Fibroblast of mammary gland (primary cell): ENCODE measurements at regions not wholly inside any gene's neighbourhood (a gene's known extent, or its start where the extent isn't known, plus 50 kb on each side); places are given as distances from the start of the nearest gene placed in this dataset.

Experiments
- DNase-seq: peaks from one replicate; pipeline ENCODE4 v3.0.0-alpha.2; 2010; ENCODE audit warnings: low read depth
- H3K4me3 ChIP-seq: 2 replicates; pipeline ENCODE4 v1.5.1; 2011; ENCODE audit warnings: low read depth, mild to moderate bottlenecking, low read length, moderate library complexity; ENCODE audit not compliant: control insufficient read depth
- CTCF ChIP-seq: conservative IDR thresholded peaks from 2 replicates; pipeline ENCODE4 v1.5.1; 2011; ENCODE audit warnings: low read depth, low read length, inconsistent platforms; ENCODE audit not compliant: control insufficient read depth, insufficient read depth

GRCh38 chr2:138390316-138390945 is 111.1 kb upstream of the SPOPL start:
- no peak for DNase-seq
- TF ChIP-seq CTCF = no peak
- H3K4me3 ChIP-seq = no peak overlapping the region

- peak; percentile 25 for DNase-seq
- TF ChIP-seq CTCF = no peak
- H3K4me3 ChIP-seq = no peak overlapping the region
Observed at GRCh38 chr2:138391946-138392345, 109.6 kb upstream of the SPOPL start.

GRCh38 chr2:138395565-138396306 is 105.8 kb upstream of the SPOPL start:
- no peak for TF ChIP-seq CTCF

GRCh38 chr2:138396843-138397242 is 104.7 kb upstream of the SPOPL start:
- H3K4me3 ChIP-seq = no peak overlapping the region
- no peak for DNase-seq
- TF ChIP-seq CTCF = no peak

More at GRCh38 chr2:138395565-138396306, 105.8 kb upstream of the SPOPL start:
- no peak overlapping the region for H3K4me3 ChIP-seq
- peak; percentile 90 for DNase-seq

GRCh38 chr2:138403431-138403927 is 98.1 kb upstream of the SPOPL start:
- no peak for TF ChIP-seq CTCF
- H3K4me3 ChIP-seq = no peak overlapping the region
- DNase-seq = no peak

- no peak overlapping the region for H3K4me3 ChIP-seq
- DNase-seq = no peak
- TF ChIP-seq CTCF = no peak
Observed at GRCh38 chr2:138414014-138414413, 87.6 kb upstream of the SPOPL start.

GRCh38 chr2:138415985-138416384 is 85.6 kb upstream of the SPOPL start:
- TF ChIP-seq CTCF = no peak
- H3K4me3 ChIP-seq = no peak overlapping the region
- peak; percentile 42 for DNase-seq
